ENCODE measurements at regions not wholly inside any gene's neighbourhood (a gene's known extent, or its start where the extent isn't known, plus 50 kb on each side); places are given as distances from the start of the nearest gene placed in this dataset.

GRCh38 chr4:36618102-36618501, 336.7 kb downstream of the DTHD1 start:
- TF ChIP-seq EZH2 (IDR thresholded peaks at IDR 0.05; ENCODE audit: insufficient read depth, low read length) (no peak), CTCF (IDR thresholded peaks at IDR 0.05; ENCODE audit: insufficient read depth, low read depth, low read length) (no peak)
